ENCODE measurements at regions not wholly inside any gene's neighbourhood (a gene's known extent, or its start where the extent isn't known, plus 50 kb on each side); places are given as distances from the start of the nearest gene placed in this dataset.

GRCh38 chr16:17015702-17016101 is 455.1 kb downstream of the XYLT1 start:
- Histone ChIP-seq H3K36me3 (ENCODE audit: control insufficient read depth in 4 of 4, insufficient read depth in 3 of 4, low read depth in 1 of 4, low read length in 3 of 4) (no peaks in the 10 kb centered on the region), H3K4me1 (ENCODE audit: control insufficient read depth in 4 of 4, insufficient read depth in 4 of 4, low read length in 3 of 4) (no peaks in the 10 kb centered on the region)
- 89% methylated on average over 6 of the region's 6 CpGs for WGBS

GRCh38 chr16:17017442-17017841 is 453.3 kb downstream of the XYLT1 start:
- no peaks in the 10 kb centered on the region for H3K27me3 ChIP-seq (ENCODE audit: control insufficient read depth in 4 of 4, insufficient read depth in 4 of 4, low read length in 3 of 4)
- no peaks in the 10 kb centered on the region for H3K36me3 ChIP-seq (ENCODE audit: control insufficient read depth in 4 of 4, insufficient read depth in 3 of 4, low read depth in 1 of 4, low read length in 3 of 4)
- no peak for DNase-seq (ENCODE audit: low spot score)
- no peak overlapping the region for H3K4me3 ChIP-seq (ENCODE audit: low read depth in 1 of 3, low read length in 3 of 3)
- H3K9ac ChIP-seq (ENCODE audit: low read depth in 1 of 2, low read length in 2 of 2), result no peak overlapping the region
- peaks cover 0 to 1% (median 0%) of the 10 kb centered on the region in 4 donors for H3K9me3 ChIP-seq (ENCODE audit: control insufficient read depth in 4 of 4, low read length in 3 of 4)
- H3K27ac ChIP-seq (ENCODE audit: low read depth in 1 of 2, low read length in 2 of 2), result no peak overlapping the region
- H3K4me1 ChIP-seq (ENCODE audit: control insufficient read depth in 4 of 4, insufficient read depth in 4 of 4, low read length in 3 of 4), result no peaks in the 10 kb centered on the region
- no peak for TF ChIP-seq HNF4A (conservative IDR thresholded peaks at IDR 0.05)
- TF ChIP-seq FOXA1 (IDR thresholded peaks at IDR 0.05), result no peak
- no peak for TF ChIP-seq EGR1 (IDR thresholded peaks at IDR 0.05; ENCODE audit: low read depth in 2 of 2)
- TF ChIP-seq RAD21 (IDR thresholded peaks at IDR 0.05), result no peak
- TF ChIP-seq ATF3 (IDR thresholded peaks at IDR 0.05), result no peak
- no peak for TF ChIP-seq NR2F2 (IDR thresholded peaks at IDR 0.05)
- no peak for TF ChIP-seq HNF4G (IDR thresholded peaks at IDR 0.05)
- TF ChIP-seq GABPA (IDR thresholded peaks at IDR 0.05 in 1 of 2, conservative IDR thresholded peaks at IDR 0.05 in 1 of 2), result no peak
- TF ChIP-seq YY1 (IDR thresholded peaks at IDR 0.05), result no peak
- no peak for TF ChIP-seq SP1 (IDR thresholded peaks at IDR 0.05)
- TF ChIP-seq RXRA (IDR thresholded peaks at IDR 0.05), result no peak
- TF ChIP-seq MAX (IDR thresholded peaks at IDR 0.05), result no peak
- no peak for TF ChIP-seq CTCF (IDR thresholded peaks at IDR 0.05; ENCODE audit: low read depth, low read length, missing input control)

More at GRCh38 chr16:17015702-17016101, 455.1 kb downstream of the XYLT1 start:
- no peak for DNase-seq (ENCODE audit: low spot score)
- TF ChIP-seq CTCF (IDR thresholded peaks at IDR 0.05; ENCODE audit: low read depth, low read length, missing input control) (no peak), ZBTB33 (IDR thresholded peaks at IDR 0.05) (no peak), MAX (IDR thresholded peaks at IDR 0.05) (no peak), SP1 (IDR thresholded peaks at IDR 0.05) (no peak)
- peaks cover 0 to 1% (median 0%) of the 10 kb centered on the region in 4 donors for H3K9me3 ChIP-seq (ENCODE audit: control insufficient read depth in 4 of 4, low read length in 3 of 4)
- H3K4me3 ChIP-seq (ENCODE audit: low read depth in 1 of 3, low read length in 3 of 3), result no peak overlapping the region
- H3K27ac ChIP-seq (ENCODE audit: low read depth in 1 of 2, low read length in 2 of 2), result no peak overlapping the region
- no peaks in the 10 kb centered on the region for H3K27me3 ChIP-seq (ENCODE audit: control insufficient read depth in 4 of 4, insufficient read depth in 4 of 4, low read length in 3 of 4)
- H3K9ac ChIP-seq (ENCODE audit: low read depth in 1 of 2, low read length in 2 of 2), result no peak overlapping the region

Measured in liver (tissue), 8 donors.